OCI-LY1 (cell line): ENCODE measurements at regions not wholly inside any gene's neighbourhood (a gene's known extent, or its start where the extent isn't known, plus 50 kb on each side); places are given as distances from the start of the nearest gene placed in this dataset.

Experiments
- EZH2 ChIP-seq: fragments of 200-600 bp; sonication (generic), shearing (Covaris generic); IDR thresholded peaks from 2 replicates; pipeline ENCODE4 v1.8.0; 2017; ENCODE audit warnings: borderline replicate concordance, mixed run types, mild to moderate bottlenecking, antibody characterized with exemption, low read length, moderate library complexity, mixed read lengths
- TF ChIP-seq, protein P1 (sequence below): fragments of 200-600 bp; sonication (generic), shearing (Covaris generic); IDR thresholded peaks from 2 replicates; pipeline ENCODE4 v1.5.1; 2017; ENCODE audit warnings: mild to moderate bottlenecking, antibody characterized with exemption, low read length, moderate library complexity, mixed read lengths

DNA sequence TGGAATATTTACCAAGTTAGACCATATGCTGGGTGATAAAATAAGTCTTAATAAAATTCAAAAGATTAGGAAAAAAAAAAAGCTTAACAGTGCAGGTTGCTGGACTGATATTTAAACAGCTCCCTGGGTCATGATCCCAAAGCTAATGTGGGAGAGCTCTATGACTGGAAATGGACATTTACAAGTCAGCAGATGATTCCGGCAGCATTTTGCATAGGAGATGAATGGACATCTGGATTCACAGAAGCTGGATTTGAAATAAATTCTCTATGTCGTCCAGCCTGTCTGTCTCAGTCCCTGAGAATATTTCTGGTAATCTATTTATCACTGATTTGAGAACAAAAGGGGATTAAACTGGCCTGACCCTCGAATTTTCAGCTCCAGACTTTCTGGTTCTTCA lies 52.3 kb upstream of the KLHL25 start:
- TF ChIP-seq, protein P1, sequence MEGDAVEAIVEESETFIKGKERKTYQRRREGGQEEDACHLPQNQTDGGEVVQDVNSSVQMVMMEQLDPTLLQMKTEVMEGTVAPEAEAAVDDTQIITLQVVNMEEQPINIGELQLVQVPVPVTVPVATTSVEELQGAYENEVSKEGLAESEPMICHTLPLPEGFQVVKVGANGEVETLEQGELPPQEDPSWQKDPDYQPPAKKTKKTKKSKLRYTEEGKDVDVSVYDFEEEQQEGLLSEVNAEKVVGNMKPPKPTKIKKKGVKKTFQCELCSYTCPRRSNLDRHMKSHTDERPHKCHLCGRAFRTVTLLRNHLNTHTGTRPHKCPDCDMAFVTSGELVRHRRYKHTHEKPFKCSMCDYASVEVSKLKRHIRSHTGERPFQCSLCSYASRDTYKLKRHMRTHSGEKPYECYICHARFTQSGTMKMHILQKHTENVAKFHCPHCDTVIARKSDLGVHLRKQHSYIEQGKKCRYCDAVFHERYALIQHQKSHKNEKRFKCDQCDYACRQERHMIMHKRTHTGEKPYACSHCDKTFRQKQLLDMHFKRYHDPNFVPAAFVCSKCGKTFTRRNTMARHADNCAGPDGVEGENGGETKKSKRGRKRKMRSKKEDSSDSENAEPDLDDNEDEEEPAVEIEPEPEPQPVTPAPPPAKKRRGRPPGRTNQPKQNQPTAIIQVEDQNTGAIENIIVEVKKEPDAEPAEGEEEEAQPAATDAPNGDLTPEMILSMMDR = no peak
- no peak for TF ChIP-seq EZH2
